Astrocyte of the cerebellum (primary cell): ENCODE measurements at regions not wholly inside any gene's neighbourhood (a gene's known extent, or its start where the extent isn't known, plus 50 kb on each side); places are given as distances from the start of the nearest gene placed in this dataset.
"Not testable (repeated sequence)": the region's sequence is repeated elsewhere in the genome, so short reads cannot be mapped to it uniquely, and the experiment has no call there.

ENCODE experiments used
- DNase-seq: peaks from one replicate; pipeline ENCODE4 v3.0.0-alpha.2; 2011; ENCODE audit warnings: low read depth
- H3K4me3 ChIP-seq: 2 replicates; pipeline ENCODE4 v1.5.1; 2011; ENCODE audit warnings: mild to moderate bottlenecking, low read depth, low read length, moderate library complexity
- CTCF ChIP-seq: IDR thresholded peaks from 2 replicates; pipeline ENCODE4 v1.5.1; 2012; ENCODE audit warnings: low read length, low read depth, moderate library complexity, mild to moderate bottlenecking; ENCODE audit errors: missing control alignments
- in situ Hi-C: cut with HindIII; loops from 2 replicates; pipeline ENCODE4 v1.10.0; 2017; ENCODE audit warnings: low sequenced_read_pairs

GRCh38 chr4:71872767-71873415 lies 89.0 kb upstream of the GC start:
- no peak for DNase-seq
- in situ Hi-C loops: no loop called here
- no peak for TF ChIP-seq CTCF
- H3K4me3 ChIP-seq: no peak overlapping the region

GRCh38 chr4:71878376-71878775 lies 94.5 kb upstream of the GC start:
- no peak overlapping the region for H3K4me3 ChIP-seq
- no peak for TF ChIP-seq CTCF
- in situ Hi-C loops: no loop called here
- DNase-seq: no peak

GRCh38 chr4:71882113-71882841 lies 98.4 kb upstream of the GC start:
- H3K4me3 ChIP-seq: no peak overlapping the region
- in situ Hi-C loops: no loop called here
- DNase-seq: no peak
- no peak for TF ChIP-seq CTCF

GRCh38 chr4:71900366-71900765 lies 116.5 kb upstream of the GC start:
- in situ Hi-C loops, H3K4me3 ChIP-seq, DNase-seq: not testable (repeated sequence)

GRCh38 chr4:71905594-71905993 lies 121.7 kb upstream of the GC start:
- H3K4me3 ChIP-seq, in situ Hi-C loops, DNase-seq: not testable (repeated sequence)

GRCh38 chr4:71906096-71906495 lies 122.2 kb upstream of the GC start:
- DNase-seq: no peak
- H3K4me3 ChIP-seq: no peak overlapping the region
- TF ChIP-seq CTCF: no peak
- in situ Hi-C loops: no loop called here

GRCh38 chr4:71907071-71907470 lies 123.2 kb upstream of the GC start:
- no peak for DNase-seq
- in situ Hi-C loops: no loop called here
- no peak overlapping the region for H3K4me3 ChIP-seq
- TF ChIP-seq CTCF: no peak
